DND-41 (cell line): ENCODE measurements at regions not wholly inside any gene's neighbourhood (a gene's known extent, or its start where the extent isn't known, plus 50 kb on each side); places are given as distances from the start of the nearest gene placed in this dataset.

Experiments
- ATAC-seq: fragments of 200-7000 bp; cut with Tn5 transposase; 3 replicates; pipeline ENCODE4 v1.9.1; 2021; ENCODE audit warnings: low read depth; ENCODE audit not compliant: insufficient read depth
- DNase-seq: peaks from one replicate; pipeline ENCODE4 v3.0.0-alpha.2; 2020
- H2AFZ ChIP-seq: 2 replicates; pipeline ENCODE4 v1.6.0; 2012; ENCODE audit warnings: low read depth, low read length
- H3K27ac ChIP-seq: 2 replicates; pipeline ENCODE4 v1.5.1; 2012; ENCODE audit warnings: low read length, inconsistent platforms
- H3K27me3 ChIP-seq: fragments of 200-600 bp; sonication (generic); 2 replicates; pipeline ENCODE4 v1.6.0; 2012; ENCODE audit warnings: low read length, mild to moderate bottlenecking, inconsistent platforms; ENCODE audit not compliant: insufficient read depth, poor library complexity
- H3K36me3 ChIP-seq: 2 replicates; pipeline ENCODE4 v1.5.1; 2012; ENCODE audit warnings: low read length, inconsistent platforms; ENCODE audit not compliant: insufficient read depth
- H3K4me1 ChIP-seq: 2 replicates; pipeline ENCODE4 v1.5.1; 2012; ENCODE audit warnings: mild to moderate bottlenecking, low read length; ENCODE audit not compliant: insufficient read depth
- H3K4me2 ChIP-seq: 2 replicates; pipeline ENCODE4 v1.6.0; 2012; ENCODE audit warnings: mild to moderate bottlenecking, moderate library complexity, low read length, inconsistent platforms; ENCODE audit not compliant: insufficient read depth
- H3K4me3 ChIP-seq, 2 experiments: fragments of 200-600 bp in 1 of 2; shearing (Covaris generic) in 1 of 2; 2 replicates each; pipeline ENCODE4 v1.5.1; 2012 to 2016; ENCODE audit warnings: inconsistent platforms in 2 of 2, low read length in 2 of 2, mild to moderate bottlenecking in 2 of 2, low read depth in 1 of 2, moderate library complexity in 1 of 2
- H3K79me2 ChIP-seq: 2 replicates; pipeline ENCODE4 v1.6.0; 2012; ENCODE audit warnings: low read length, inconsistent platforms; ENCODE audit not compliant: insufficient read depth
- H3K9ac ChIP-seq: 2 replicates; pipeline ENCODE4 v1.6.0; 2012; ENCODE audit warnings: low read depth, mild to moderate bottlenecking, inconsistent platforms, low read length, moderate library complexity
- H3K9me3 ChIP-seq: 2 replicates; pipeline ENCODE4 v1.5.1; 2012; ENCODE audit warnings: low read length, moderate library complexity, mild to moderate bottlenecking, inconsistent platforms; ENCODE audit not compliant: insufficient read depth, severe bottlenecking
- H4K20me1 ChIP-seq: 2 replicates; pipeline ENCODE4 v1.6.0; 2012; ENCODE audit warnings: low read length; ENCODE audit not compliant: insufficient read depth
- EZH2 ChIP-seq: IDR thresholded peaks from 3 replicates; pipeline ENCODE4 v1.6.1; 2012; ENCODE audit warnings: borderline replicate concordance, low read depth, mild to moderate bottlenecking, moderate library complexity, low read length, inconsistent platforms; ENCODE audit not compliant: severe bottlenecking
- TF ChIP-seq, protein P1 (sequence below): IDR thresholded peaks from 2 replicates; pipeline ENCODE4 v1.5.1; 2012; ENCODE audit warnings: borderline replicate concordance, low read length, moderate library complexity, mild to moderate bottlenecking; ENCODE audit not compliant: poor library complexity, severe bottlenecking; ENCODE audit errors: extremely low read depth

DNA sequence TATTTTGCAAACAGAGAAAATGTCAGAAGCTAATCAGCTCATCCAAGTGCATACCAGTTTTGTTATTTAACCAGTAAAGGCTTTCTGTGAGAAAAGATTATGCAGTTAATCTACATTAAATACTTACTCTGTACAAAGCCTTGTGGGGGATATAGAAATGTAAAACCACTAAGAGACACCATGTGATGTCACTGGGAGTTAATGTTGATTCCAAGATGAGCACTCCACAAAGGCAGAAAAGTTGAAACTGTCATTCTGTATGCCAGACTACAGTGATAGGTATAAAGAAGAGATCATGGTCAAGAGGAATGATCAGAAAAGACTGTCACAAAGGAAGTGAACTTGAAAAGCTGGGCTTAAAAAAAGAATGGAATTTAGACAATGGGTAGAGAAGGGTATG is 100.3 kb upstream of the SGIP1 start:
- Histone ChIP-seq H3K4me2 (no peak overlapping the region), H3K79me2 (no peaks in the 10 kb centered on the region), H3K36me3 (no peaks in the 10 kb centered on the region), H3K9ac (no peak overlapping the region), H3K4me3 (no peak overlapping the region), H3K27ac (no peak overlapping the region), H4K20me1 (no peaks in the 10 kb centered on the region), H3K27me3 (no peaks in the 10 kb centered on the region), H2AFZ (no peak overlapping the region), H3K4me1 (no peaks in the 10 kb centered on the region), H3K9me3 (peaks cover 12% of the 10 kb centered on the region)
- ATAC-seq = no peak
- DNase-seq = no peak
- TF ChIP-seq, protein P1, sequence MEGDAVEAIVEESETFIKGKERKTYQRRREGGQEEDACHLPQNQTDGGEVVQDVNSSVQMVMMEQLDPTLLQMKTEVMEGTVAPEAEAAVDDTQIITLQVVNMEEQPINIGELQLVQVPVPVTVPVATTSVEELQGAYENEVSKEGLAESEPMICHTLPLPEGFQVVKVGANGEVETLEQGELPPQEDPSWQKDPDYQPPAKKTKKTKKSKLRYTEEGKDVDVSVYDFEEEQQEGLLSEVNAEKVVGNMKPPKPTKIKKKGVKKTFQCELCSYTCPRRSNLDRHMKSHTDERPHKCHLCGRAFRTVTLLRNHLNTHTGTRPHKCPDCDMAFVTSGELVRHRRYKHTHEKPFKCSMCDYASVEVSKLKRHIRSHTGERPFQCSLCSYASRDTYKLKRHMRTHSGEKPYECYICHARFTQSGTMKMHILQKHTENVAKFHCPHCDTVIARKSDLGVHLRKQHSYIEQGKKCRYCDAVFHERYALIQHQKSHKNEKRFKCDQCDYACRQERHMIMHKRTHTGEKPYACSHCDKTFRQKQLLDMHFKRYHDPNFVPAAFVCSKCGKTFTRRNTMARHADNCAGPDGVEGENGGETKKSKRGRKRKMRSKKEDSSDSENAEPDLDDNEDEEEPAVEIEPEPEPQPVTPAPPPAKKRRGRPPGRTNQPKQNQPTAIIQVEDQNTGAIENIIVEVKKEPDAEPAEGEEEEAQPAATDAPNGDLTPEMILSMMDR = no peak
- no peak for TF ChIP-seq EZH2

DNA sequence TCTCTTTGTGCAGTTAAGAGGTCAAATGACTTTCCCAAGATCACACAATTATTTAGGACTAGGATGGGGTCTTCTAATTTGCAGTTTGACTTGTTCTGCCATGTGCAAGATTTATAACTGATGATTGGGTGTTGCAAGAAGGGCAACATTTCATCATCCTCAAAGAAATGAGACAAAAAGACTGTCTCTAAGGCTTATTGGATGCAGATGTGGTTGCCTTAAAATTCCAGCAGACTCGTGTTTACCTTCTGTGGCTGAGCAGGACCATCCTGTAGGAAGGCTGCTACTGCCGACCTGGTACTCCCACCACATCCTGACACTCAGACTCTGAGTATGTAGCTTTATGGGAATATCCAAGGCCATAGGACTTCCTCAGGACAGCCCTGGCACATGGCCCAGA is 99.9 kb upstream of the SGIP1 start:
- no peaks in the 10 kb centered on the region for H3K27me3 ChIP-seq
- no peak overlapping the region for H3K4me2 ChIP-seq
- H3K4me1 ChIP-seq = no peaks in the 10 kb centered on the region
- TF ChIP-seq, protein P1 = no peak
- no peaks in the 10 kb centered on the region for H3K79me2 ChIP-seq
- H3K27ac ChIP-seq = no peak overlapping the region
- DNase-seq (no peak), ATAC-seq (no peak)
- H4K20me1 ChIP-seq = no peaks in the 10 kb centered on the region
- no peak overlapping the region for H3K4me3 ChIP-seq
- no peak overlapping the region for H2AFZ ChIP-seq
- peaks cover 12% of the 10 kb centered on the region for H3K9me3 ChIP-seq
- no peak overlapping the region for H3K9ac ChIP-seq
- H3K36me3 ChIP-seq = no peaks in the 10 kb centered on the region

DNA sequence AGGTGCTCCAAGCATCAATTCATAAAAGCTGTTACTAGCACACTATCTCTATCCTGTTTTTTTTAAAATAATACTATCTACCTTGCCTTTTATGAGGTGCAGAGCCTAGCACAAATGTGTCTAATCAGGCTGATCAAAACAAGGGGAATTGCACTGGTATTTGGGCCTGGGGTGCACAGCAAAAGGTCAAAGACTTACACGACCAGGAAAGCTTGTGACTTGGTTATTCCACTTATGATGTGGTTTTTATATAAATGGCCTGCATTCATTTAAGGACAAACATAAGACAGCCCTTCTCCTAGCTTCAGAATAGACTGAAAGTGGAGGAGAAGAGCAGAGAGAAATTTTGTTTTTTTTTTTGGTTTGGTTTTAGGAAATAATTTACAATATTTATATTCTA is 98.4 kb upstream of the SGIP1 start:
- Histone ChIP-seq H3K9me3 (peaks cover 6% of the 10 kb centered on the region), H3K27ac (no peak overlapping the region), H3K4me2 (no peak overlapping the region), H3K4me3 (no peak overlapping the region), H2AFZ (no peak overlapping the region), H3K79me2 (no peaks in the 10 kb centered on the region), H4K20me1 (no peaks in the 10 kb centered on the region), H3K36me3 (no peaks in the 10 kb centered on the region), H3K4me1 (no peaks in the 10 kb centered on the region), H3K27me3 (no peaks in the 10 kb centered on the region), H3K9ac (no peak overlapping the region)
- TF ChIP-seq, protein P1 = no peak
- TF ChIP-seq EZH2 = no peak
- ATAC-seq (no peak), DNase-seq (no peak)
